Stimulated activated CD4-positive, alpha-beta T cell treated with anti-CD3 and anti-CD28 coated beads, TNF-alpha, amount 100 ng/mL, for 24 hours (primary cell): ENCODE measurements at regions not wholly inside any gene's neighbourhood (a gene's known extent, or its start where the extent isn't known, plus 50 kb on each side); places are given as distances from the start of the nearest gene placed in this dataset.

Experiments used
- DNase-seq, 3 experiments: peaks; one replicate each; pipeline ENCODE4 v3.0.0-alpha.2; 2020; ENCODE audit warnings: low read depth in 3 of 3

DNA sequence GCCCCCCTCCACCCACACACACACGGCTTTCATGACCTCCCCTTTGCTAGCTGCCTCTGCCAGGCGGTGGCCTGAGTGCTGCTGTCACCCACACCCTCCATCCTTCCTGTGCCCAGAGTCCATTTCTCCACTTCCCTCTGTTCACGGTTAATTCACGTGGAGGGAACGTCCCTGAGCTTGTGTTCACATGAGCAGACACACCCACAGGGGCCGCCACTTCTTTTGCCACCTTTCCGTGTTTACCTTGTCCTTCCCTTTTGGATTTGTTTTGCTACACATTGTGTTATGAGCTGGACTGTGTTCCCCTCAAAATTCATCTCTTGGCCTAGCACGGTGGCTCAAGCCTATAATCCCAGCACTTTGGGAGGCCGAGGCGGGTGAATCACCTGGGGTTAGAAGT lies 128.0 kb downstream of the ETS2 start:
- no peak for DNase-seq

DNA sequence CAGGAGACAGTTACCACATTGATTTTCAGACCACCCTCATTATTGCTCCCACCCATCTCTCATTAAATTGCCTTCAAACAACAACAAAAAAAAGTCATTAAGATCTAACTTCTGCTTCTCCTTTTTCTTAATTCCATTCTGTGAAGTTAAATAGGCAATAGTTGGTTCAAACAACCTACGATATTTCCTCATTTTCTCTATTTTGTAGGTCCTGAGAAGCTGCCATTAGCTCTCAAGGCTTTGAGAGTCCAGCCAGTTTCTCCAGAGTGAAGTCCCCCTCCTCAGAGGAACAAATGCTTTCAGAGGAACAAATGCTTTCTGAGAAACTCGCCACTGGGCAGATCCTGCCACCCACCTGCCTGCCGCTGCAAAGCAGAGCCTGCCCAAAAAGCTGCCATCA lies 125.6 kb downstream of the ETS2 start:
- no peak for DNase-seq

DNA sequence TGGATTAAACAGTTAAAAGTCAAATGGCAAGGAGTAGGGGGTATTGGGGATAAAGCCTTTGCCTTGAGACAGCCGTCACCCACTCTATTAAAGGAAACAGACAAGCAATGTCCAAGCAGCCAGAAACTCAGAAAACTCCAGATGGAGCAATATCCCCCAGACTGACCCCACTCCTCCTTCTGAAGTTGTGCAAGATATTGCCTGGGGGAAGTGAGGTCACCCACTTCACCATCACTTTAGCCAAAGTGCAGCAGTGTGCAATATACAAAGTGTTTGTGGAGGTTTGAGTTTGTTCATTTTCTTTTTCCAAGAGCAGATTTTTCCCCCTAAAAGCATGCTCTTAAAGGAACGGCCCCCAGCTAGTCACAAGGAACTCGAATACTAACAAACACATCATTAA lies 125.1 kb downstream of the ETS2 start:
- no peak for DNase-seq

DNA sequence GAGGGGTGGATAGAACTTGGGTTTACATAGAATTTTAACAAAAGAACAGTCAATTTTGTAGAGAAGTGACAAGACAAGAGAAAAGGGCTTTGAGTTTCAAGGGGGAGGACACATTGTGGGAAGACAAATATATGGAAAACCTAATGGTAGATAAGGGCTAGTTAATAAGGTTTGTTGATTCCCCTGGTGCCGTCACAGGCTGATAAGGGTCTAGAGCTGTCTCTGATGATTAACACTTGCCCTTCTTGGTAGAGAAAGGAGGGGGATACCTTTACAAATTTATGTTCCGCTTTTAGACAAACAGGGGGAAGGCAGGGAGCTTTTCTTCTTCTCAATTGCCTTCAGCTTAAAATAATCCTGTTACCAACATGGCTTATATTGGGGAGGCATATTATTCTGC lies 124.3 kb downstream of the ETS2 start:
- no peak for DNase-seq

DNA sequence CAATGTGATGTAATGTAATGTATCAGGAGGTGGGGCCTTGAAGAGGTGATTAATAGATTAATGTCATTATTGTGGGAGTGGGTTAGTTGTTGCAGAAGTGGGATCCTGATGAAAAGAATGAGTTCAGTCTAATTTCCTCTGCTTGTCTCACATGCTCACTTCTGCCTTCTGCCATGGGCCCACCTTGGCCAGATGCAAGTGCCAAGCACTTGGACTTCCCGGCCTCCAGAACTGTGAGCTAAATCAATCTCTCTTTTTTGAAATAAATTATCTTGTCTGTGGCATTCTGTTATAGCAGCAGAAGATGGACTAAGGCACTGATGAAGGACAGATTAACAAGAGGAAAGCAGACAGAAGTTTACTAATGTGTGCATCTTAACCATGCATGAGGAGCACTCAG lies 123.9 kb downstream of the ETS2 start:
- no peak for DNase-seq

DNA sequence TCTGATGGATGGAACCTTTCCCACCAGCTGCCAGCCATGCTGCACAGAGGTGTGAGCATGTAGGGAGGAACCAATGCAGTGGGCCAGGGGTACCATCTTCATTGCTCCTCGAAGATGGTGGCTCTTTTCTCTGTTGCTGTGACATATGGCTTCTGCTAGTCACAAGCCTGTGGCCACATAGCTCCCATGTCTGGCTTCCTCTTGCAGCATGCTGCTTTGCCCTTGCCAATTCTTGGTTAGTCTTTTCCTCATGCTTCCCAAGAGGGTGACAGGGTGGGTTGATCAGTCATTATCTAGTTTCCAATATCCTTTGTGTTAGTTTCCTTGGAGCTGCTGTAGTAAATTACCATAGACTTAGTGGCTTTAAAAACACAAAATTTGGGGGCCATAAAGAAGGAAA lies 123.4 kb downstream of the ETS2 start:
- no peak for DNase-seq

DNA sequence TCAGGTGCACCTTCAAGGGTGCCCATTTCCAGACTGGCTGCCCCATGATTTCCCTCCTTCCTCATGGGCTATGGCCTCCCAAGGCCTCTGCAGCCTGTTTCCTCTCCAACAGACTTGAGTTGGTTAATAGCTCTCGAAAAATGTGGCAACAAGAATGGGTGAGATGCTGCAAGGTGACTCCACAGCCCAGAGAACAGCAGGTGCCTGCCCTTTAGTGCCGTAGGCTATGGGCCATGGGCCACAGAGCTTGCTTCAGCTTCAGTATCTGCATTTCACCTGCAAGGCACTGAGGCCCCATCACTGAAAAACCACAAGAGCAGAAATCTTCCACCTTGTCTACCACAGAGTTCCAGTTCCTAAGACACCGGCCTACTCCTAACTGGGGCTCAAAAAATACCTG lies 122.0 kb downstream of the ETS2 start:
- no peak for DNase-seq

DNA sequence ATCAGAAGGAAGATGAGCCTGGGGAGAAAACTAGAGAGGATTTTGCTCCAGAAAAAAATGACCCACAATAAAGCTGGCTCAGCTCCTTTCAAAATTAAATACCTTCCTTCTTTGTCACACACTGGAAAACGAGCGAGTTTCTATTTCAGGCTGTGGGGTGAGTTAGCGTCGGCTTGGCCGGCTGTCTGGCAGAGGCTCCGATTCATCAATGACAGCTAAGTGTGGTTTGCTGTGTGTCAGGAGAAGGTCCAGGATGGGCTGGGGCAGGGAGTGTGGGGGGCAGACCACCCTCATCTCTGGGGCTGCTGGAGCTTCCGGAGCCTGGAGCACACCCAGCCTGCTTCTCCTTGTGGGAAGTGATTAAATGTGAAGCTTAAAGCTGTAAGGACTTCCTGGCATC lies 120.2 kb downstream of the ETS2 start:
- no peak for DNase-seq

DNA sequence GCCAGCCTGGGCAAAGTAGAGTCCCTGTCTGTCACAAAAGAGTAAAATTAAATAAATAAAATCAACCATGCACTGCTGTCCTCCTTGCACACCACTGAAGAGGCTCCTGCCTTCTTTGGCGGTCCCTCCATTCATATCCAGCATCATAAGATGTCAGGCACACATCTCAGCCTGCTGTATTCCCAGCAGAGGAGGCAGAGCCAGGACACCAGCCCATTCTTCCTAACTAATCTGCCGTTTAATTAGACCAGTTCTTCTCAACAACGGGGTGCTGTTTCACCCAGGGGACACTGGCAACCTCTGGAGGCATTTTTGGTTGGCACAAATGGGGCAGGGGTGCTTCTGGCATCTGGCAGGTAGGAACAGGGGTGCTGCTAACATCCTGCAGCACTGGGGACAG lies 119.7 kb downstream of the ETS2 start:
- DNase-seq: no peak

DNA sequence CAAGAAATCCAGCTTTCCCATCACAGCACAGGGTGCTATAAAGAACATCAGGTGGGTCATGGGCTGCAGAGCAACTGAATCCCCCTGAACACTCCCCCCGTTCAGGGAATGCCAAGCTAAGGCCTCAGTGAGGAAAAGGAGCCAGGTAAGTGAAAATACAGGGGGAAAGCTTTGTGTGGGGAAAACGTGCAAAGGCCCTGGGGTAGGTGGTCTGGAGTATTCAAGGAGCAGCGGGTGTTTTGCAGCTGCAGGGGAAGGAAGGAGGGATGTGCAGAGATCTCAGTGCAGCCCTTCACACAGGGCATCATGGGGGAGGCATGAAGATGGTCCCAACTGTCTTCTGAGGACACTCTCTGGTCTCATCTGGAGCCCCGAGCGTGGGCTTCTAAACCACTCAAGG lies 119.2 kb downstream of the ETS2 start:
- DNase-seq: no peak

DNA sequence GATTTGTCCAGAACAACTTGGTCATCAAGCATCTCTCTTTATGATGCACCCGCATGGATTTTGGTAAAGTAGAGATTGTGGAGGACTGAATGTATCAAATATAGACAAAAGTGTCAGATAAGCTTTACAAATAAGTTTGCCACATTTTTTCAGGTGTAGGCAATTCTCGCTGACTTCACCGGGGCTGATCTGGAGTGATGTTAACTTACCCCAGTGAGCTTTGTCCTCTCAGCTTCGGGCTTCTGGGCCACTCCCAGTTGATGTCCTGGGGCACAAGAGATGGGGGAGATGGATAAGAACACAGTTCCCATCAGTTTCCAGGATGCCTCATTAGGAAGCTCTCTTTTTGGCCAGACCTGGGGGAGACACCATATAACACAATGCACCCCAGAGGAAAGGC lies 117.7 kb downstream of the ETS2 start:
- DNase-seq: no peak

DNA sequence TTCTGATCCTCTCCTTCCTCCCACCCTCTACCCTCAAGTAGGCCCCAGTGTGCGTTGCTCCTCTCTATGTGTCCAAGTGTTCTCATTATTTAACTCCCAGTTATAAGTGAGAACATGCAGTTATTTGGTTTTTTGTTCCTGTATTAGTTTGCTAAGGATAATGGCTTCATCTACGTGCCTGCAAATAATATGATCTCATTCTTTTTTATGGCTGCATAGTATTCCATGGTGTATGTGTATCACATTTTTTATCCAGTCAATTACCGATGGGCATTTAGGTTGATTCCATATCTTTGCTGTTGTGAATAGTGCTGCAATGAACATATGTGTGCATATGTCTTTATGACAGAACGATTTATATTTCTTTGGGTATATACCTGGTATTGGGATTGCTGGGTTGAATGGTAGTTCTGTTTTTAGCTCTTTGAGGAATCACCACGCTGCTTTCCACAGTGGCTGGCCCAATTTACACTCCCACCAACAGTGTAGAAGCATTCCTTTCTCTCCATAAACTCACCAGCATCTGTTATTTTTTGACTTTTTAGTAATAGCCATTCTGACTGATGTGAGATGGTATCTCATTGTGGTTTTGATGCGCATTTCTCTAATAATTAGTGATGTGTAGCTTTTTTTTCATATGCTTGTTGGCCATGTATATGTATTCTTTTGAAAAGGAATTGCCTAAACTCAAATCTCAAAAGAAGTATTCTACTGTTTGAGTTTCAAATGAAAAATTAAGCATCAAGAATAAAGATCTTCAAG lies 116.9 kb downstream of the ETS2 start:
- no peak for DNase-seq

DNA sequence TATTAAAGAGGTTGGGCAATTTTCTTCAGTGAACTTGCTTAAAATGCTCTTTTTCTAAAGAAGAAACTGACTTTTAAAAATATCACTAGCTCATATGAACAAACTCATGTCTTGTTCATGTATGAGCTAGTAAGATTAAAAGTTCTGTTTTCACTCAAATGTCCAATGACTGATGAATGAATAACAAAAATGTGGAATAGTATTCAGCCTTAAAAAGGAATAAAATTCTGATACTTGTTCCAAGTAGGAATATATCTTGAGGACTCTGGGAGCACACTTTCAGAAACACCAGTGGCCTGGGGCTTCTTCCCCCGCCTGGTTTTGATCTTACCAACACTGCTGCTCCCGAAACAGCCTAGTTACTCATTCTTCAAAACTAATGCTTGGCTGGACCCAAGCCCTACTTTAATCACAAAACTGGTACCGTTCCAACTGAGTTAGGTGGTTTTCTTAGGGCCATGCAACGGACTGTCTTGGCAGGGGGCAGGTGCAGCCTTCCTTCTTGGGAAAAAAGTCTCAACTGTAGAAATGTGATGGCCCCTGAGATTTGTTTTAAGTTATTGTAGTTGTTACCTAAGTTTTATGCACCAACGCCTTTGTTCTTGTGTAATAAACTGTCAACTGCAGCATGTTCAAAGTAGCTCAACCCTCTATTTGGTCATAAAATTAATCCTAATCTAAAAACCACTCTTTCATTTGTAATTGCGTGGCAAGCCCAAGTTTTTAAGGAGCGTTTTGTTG lies 116.0 kb downstream of the ETS2 start:
- DNase-seq: no peak

DNA sequence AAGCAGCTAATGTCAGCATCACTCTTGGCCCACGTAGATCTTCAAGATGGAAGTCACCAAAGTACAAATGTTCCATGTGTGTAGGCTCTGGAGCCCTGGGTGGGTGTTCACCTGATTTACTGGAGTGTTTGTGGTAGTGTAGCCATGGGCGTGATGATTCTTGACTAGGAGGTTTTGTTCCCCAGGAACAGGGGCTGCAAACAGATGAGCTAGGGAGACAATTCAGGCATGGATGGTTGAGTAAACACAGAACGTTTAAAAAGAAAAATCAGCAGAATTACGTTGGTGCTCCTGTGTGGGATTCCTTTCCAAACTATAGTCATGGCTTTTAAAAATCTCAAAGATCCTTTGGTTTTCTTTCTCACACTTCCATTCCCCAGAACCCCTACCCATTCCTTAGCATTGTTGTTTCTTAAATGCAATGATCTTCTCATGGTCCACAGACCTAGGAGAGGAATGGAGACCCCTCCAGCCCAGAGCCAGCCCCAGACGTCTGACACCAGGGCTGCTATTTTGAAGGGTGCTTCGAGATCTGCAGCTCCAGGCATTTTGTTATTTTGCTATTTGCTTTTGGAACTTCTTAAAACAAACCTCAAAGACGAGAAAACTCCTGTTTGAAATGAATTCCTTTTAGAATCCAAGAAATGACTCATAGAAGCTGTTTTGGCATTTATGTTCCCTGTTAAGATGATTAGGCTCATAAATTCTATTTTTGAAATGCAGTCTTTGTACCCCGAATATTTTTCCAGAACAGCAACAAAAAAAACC lies 115.1 kb downstream of the ETS2 start:
- DNase-seq: no peak

DNA sequence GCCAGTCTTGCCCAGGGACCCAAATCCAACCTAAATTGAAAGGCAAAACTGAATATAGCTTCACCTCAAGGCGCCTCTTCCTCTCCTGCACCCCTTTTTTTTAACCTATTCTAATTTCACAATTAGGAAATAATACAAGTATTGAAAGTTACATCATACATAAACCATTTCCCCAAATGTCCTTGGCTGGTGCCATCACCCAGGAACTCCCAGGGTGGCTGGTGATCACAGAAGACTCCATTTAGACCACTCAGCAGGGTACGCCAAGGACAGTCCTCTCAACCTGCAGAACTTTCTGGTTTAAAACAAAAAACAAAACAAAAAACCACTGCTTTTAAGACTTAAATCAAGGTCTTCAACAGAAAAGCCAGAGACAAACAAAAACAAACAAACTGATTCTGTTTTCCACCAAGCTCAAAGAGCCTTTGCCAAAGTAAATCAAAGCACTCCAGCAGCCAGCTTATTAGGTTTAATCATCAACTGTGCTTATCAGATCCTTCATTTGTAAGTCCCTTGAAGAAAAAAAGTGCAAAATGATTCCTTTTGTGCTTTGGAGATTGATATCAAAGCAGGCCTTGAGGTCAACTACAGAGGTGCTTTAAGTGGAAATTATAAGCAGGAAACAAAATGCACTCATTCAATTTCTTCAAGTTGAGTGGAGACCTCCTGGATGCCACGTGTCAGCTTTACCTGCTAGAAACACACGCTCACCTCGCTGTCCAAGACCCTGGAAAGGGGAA lies 113.0 kb downstream of the ETS2 start:
- DNase-seq: no peak

DNA sequence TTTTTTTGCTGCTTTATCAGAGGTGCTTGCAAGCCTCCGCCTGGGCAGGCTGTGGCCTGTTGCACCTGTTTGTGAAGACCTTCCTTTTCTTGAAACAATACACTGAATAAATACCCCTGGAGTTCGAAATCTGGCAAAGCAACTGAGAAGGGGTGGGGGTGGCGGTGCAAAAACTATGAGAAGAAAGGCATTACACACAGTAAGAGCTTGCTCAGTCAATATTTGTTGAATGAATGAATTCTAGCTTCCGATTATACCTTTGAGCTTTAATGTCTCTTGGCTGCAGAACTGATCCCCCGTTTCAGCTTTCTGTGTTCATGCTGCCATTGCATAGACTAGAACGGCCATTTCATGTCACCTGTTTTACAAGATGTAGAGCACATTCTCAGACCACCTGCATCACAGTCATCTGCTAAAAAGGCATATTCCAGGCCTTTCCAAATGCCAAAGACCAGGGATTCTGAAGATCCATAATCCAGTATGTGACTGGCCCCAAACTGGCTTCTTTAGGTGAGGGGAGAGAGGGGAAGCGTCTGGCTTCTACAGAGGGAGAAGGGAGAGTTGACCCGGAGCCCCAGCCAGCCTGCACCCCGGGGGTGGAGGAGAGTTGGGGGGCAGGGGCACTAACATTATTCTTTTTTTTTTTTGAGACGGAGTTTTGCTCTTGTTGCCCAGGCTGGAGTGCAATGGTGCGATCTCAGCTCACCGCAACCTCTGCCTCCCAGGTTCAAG lies 111.5 kb downstream of the ETS2 start:
- DNase-seq: no peak

DNA sequence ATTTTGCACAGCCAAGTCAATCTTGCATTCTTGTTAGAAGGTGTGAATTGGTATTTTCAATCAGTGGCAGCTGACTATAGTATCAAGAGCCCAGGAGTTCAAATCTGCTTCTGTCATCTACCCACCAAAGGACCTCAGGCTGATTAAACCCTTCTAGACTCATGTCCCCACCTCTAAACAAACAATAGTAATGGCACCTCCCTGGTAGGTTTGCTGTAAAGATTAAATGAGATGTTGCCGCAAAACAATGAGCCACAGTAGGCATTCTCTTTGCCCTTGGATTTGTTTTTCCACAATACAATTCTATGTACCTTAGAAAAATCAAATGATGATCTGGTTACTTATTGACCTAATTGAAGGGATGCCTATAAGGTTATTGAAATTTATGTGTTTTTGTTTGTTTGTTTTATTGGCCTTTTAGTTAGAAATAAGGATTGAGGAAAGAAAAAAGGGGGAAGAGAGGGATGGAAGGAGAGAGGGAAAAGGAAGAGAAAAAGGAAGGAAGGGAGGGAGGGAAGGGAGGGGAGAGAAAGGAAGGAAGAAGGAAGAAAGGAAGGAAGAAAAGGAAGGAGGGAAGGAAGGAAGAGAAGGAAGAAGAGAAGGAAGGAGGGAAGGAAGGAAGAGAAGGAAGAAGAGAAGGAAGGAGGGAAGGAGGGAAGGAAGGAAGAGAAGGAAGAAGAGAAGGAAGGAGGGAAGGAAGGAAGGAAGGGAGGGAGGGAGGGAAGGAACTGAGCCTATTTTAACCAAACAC lies 110.7 kb downstream of the ETS2 start:
- DNase-seq: no peak

DNA sequence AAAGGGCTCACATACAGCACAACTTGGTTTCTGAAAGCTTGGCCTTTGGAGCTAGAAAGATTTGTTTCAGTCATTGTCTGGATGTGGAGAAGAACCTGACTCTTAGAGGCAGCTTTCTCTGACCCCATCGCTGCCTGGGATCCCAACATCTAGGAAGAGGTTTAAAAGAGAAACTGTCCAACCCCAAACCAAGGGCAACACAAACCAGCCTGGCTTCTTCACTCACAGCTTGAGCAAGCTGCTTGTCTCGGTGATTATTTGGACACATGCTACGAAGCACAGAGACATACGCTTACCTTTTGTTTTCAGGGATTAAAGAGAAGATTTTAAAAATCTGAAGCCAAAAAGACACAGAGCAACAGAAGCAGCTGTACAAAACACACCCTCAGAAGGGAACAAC lies 109.8 kb downstream of the ETS2 start:
- no peak for DNase-seq

DNA sequence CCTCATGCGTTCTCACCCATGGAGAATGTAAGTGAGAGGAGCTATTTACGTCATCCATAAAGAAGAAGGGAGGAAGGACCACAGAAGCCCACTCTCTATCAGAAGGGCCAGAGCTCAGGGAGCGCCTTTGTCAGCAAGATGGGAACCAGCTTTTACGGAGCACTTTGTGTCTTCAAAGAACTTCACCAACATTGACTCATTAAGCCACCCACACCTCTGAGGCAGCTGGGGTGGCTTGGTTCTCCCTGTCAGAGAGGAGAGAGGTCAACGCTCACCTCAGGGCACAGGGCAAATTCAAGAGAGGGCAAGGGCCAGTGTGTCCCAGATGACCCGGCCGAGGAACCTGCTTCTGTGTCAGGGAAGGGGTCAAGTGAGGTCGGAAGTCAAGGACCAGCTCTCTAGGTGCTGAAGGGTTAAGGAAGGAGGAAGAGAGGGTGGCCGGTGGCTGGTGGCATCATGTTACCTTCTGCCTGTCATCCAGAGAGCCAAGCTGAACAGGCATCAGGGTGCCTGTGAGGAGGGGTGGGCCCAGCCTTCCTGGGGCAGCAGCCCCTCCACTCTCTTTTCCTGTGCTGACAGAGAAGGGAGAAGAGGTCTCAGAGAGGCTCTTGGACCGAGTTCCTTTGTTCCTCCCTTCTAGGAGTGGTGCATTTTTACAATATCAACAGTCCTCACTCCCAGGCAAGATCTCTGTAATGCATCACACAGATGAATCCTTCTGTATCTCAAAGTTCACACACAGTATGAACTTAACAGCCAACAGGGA lies 109.0 kb downstream of the ETS2 start:
- no peak for DNase-seq
